Aorta (tissue), 5 donors: ENCODE measurements at regions not wholly inside any gene's neighbourhood (a gene's known extent, or its start where the extent isn't known, plus 50 kb on each side); places are given as distances from the start of the nearest gene placed in this dataset.

Experiments used
- ATAC-seq: fragments of 200-7000 bp; cut with Tn5 transposase; one replicate; pipeline ENCODE4 v1.9.1; 2022; ENCODE audit warnings: moderate library complexity; ENCODE audit not compliant: low FRiP score
- DNase-seq, 2 donors: peaks; one replicate each; pipeline ENCODE4 v3.0.0-alpha.2; 2020
- H3K27ac ChIP-seq, 2 donors: one replicate each; pipeline ENCODE4 v1.5.1; 2013; ENCODE audit warnings: low read length in 2 of 2, mild to moderate bottlenecking in 2 of 2, moderate library complexity in 2 of 2, control low read depth in 1 of 2, inconsistent platforms in 1 of 2, low read depth in 1 of 2
- H3K27me3 ChIP-seq, 2 donors: one replicate each; pipeline ENCODE4 v1.6.1; 2013; ENCODE audit warnings: control low read depth in 1 of 2, low read length in 1 of 2, mild to moderate bottlenecking in 1 of 2, moderate library complexity in 1 of 2; ENCODE audit not compliant: insufficient read depth in 2 of 2, control insufficient read depth in 1 of 2
- H3K36me3 ChIP-seq, 2 donors: one replicate each; pipeline ENCODE4 v1.6.1; 2013; ENCODE audit warnings: control low read depth in 1 of 2, low read length in 1 of 2, mild to moderate bottlenecking in 1 of 2; ENCODE audit not compliant: insufficient read depth in 2 of 2, control insufficient read depth in 1 of 2
- H3K4me1 ChIP-seq, 2 donors: one replicate each; pipeline ENCODE4 v1.6.1; 2013; ENCODE audit warnings: low read length in 2 of 2, control low read depth in 1 of 2, mild to moderate bottlenecking in 1 of 2, moderate library complexity in 1 of 2; ENCODE audit not compliant: insufficient read depth in 2 of 2, control insufficient read depth in 1 of 2
- H3K4me3 ChIP-seq, 2 donors: one replicate each; pipeline ENCODE4 v1.5.1; 2013; ENCODE audit warnings: low read length in 2 of 2, control low read depth in 1 of 2, mild to moderate bottlenecking in 1 of 2
- H3K9me3 ChIP-seq: one replicate; pipeline ENCODE4 v1.6.1; 2013; ENCODE audit warnings: mild to moderate bottlenecking, low read length; ENCODE audit not compliant: control insufficient read depth
- WGBS, 2 donors: extraction: QIAGEN DNeasy Blood & Tissue Kit; methylation state at CpG; one replicate each; pipeline ENCODE4 v1.1.7; 2013; 5-methylcytosine and 5-hydroxymethylcytosine counted together
- intact Hi-C, 2 donors: fragments of 100-400 bp; cut with DNase I; formaldehyde crosslinking; loops; one replicate each; pipeline versions ENCODE4 v1.14.2 to v1.15.0; 2022
- donor health status: healthy with polysubstance abuse.
- donor health status: Bipolar disorder and iron deficiency.
- donor health status: DM: no; HTN: no; CAD: no.
- donor health status: DM: no; HTN: no; CAD: no.
- donor health status: DM: yes; HTN: yes; CAD: no.

DNA sequence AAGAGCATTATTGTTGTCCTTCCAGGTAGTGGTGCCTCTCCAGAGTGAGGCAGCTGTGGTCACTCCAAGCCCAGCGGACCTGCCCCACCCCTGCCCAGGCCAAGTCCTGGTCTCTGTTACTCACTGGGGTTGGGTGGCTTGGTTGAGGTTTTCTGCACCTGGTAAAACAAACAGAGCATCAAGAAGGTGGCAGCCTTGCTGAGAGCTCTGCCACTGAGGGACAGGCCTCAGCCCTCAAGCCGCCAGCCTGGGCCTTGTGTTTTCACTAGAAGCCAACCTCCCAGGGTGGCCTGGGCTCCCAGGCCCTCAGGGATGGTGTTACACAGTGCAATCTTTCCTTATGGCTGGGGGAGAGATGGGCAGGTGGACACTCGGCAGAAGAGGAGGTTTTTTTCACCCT is 182.7 kb downstream of the BCOR start:
- Histone ChIP-seq H3K4me3 (no peak overlapping the region), H3K9me3 (peaks cover 2% of the 10 kb centered on the region), H3K36me3 (no peaks in the 10 kb centered on the region), H3K27me3 (no peaks in the 10 kb centered on the region), H3K4me1 (no peaks in the 10 kb centered on the region), H3K27ac (no peak overlapping the region)
- no peak for ATAC-seq
- 82 to 95% methylated on average over 3 of the region's 3 CpGs for WGBS, 2 donors
- intact Hi-C loops, result no loop called here
- peak; percentile 29 to 61 for DNase-seq

- WGBS, 2 donors, result 93 to 96% methylated on average over 12 of the region's 12 CpGs
- Histone ChIP-seq H3K9me3 (peaks cover 2% of the 10 kb centered on the region), H3K4me1 (no peaks in the 10 kb centered on the region), H3K27ac (no peak overlapping the region), H3K4me3 (no peak overlapping the region), H3K36me3 (no peaks in the 10 kb centered on the region), H3K27me3 (no peaks in the 10 kb centered on the region)
- intact Hi-C loops, result no loop called here
- ATAC-seq, result no peak
- peak in 1 of 2 donors; percentile 17 for DNase-seq
Observed at GRCh38 chrX:39915596-39915995, 182.2 kb downstream of the BCOR start.

GRCh38 chrX:39921838-39922237 is 175.9 kb downstream of the BCOR start:
- H3K27ac ChIP-seq, result no peak overlapping the region
- no peaks in the 10 kb centered on the region for H3K4me1 ChIP-seq
- H3K4me3 ChIP-seq, result no peak overlapping the region
- intact Hi-C loops, result no loop called here
- no peaks in the 10 kb centered on the region for H3K36me3 ChIP-seq
- no peak for DNase-seq
- H3K9me3 ChIP-seq, result peaks cover 2% of the 10 kb centered on the region
- H3K27me3 ChIP-seq, result no peaks in the 10 kb centered on the region
- ATAC-seq, result no peak
- WGBS, 2 donors, result 39 to 52% methylated on average over 2 of the region's 2 CpGs

GRCh38 chrX:39922488-39922887 is 175.3 kb downstream of the BCOR start:
- Histone ChIP-seq H3K9me3 (no peaks in the 10 kb centered on the region), H3K4me3 (no peak overlapping the region), H3K36me3 (no peaks in the 10 kb centered on the region), H3K27me3 (no peaks in the 10 kb centered on the region), H3K27ac (no peak overlapping the region), H3K4me1 (no peaks in the 10 kb centered on the region)
- ATAC-seq, result no peak
- intact Hi-C loops, result no loop called here
- DNase-seq, result no peak
- 53 to 62% methylated on average over 2 of the region's 2 CpGs for WGBS, 2 donors

- ATAC-seq, result no peak
- Histone ChIP-seq H3K4me3 (no peak overlapping the region), H3K27me3 (no peaks in the 10 kb centered on the region), H3K27ac (no peak overlapping the region), H3K9me3 (no peaks in the 10 kb centered on the region), H3K36me3 (no peaks in the 10 kb centered on the region), H3K4me1 (no peaks in the 10 kb centered on the region)
- DNase-seq, result no peak
- intact Hi-C loops, result no loop called here
- WGBS, 2 donors, result 81 to 95% methylated on average over 8 of the region's 8 CpGs
Observed at GRCh38 chrX:39922926-39923325, 174.8 kb downstream of the BCOR start.

GRCh38 chrX:39927380-39927779 is 170.4 kb downstream of the BCOR start:
- 67 to 81% methylated on average over 4 of the region's 4 CpGs for WGBS, 2 donors

GRCh38 chrX:39928704-39929378 is 168.9 kb downstream of the BCOR start:
- Histone ChIP-seq H3K9me3 (no peaks in the 10 kb centered on the region), H3K27ac (no peak overlapping the region), H3K4me1 (no peaks in the 10 kb centered on the region), H3K36me3 (no peaks in the 10 kb centered on the region), H3K4me3 (no peak overlapping the region), H3K27me3 (no peaks in the 10 kb centered on the region)
- peak in 1 of 2 donors; percentile 12 for DNase-seq
- intact Hi-C loops, result no loop called here
- WGBS, 2 donors, result 78 to 91% methylated on average over 8 of the region's 8 CpGs
- ATAC-seq, result no peak

More at GRCh38 chrX:39927380-39927779, 170.4 kb downstream of the BCOR start:
- H3K4me3 ChIP-seq, result no peak overlapping the region
- H3K27ac ChIP-seq, result no peak overlapping the region
- intact Hi-C loops, result no loop called here
- no peaks in the 10 kb centered on the region for H3K4me1 ChIP-seq
- ATAC-seq, result no peak
- no peaks in the 10 kb centered on the region for H3K27me3 ChIP-seq
- DNase-seq, result peak in 1 of 2 donors; percentile 9
- H3K36me3 ChIP-seq, result no peaks in the 10 kb centered on the region
- no peaks in the 10 kb centered on the region for H3K9me3 ChIP-seq

DNA sequence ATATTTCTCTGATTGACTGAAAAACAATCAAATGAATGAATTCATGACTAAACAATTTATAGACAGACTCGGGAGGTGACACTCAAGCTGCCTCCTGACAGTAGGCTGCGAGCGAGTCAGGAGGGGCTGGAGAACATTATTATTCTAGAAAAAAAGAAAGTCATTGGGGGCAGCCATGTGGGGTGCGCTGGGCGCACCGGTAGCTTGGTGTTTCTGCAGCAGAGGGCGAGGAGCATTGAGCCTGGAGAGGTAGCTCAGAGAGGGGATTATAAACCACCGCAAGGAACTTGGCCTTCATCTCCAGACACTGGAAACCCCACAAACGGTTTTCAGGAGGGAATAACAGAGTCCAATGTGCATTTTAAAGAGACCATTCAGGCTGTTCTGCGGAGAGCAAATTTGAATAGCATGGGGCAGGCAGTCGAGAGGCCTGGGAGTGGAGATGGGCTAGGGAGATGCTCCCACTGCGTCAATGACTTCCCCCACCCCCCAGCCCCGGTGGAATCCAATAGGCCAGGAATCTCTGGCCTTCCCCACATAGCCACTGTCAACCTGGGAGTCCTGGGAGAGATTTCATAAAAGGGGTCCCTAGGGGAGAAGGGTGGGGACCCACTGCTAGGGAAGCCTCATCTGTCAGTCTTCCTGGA is 168.3 kb downstream of the BCOR start:
- Histone ChIP-seq H3K4me3 (no peak overlapping the region), H3K27me3 (no peaks in the 10 kb centered on the region), H3K36me3 (no peaks in the 10 kb centered on the region), H3K4me1 (no peaks in the 10 kb centered on the region), H3K9me3 (no peaks in the 10 kb centered on the region), H3K27ac (no peak overlapping the region)
- DNase-seq (no peak), ATAC-seq (no peak)
- intact Hi-C loops, result no loop called here
- WGBS, 2 donors, result 83 to 97% methylated on average over 13 of the region's 13 CpGs
